ENCODE measurements at regions not wholly inside any gene's neighbourhood (a gene's known extent, or its start where the extent isn't known, plus 50 kb on each side); places are given as distances from the start of the nearest gene placed in this dataset.

GRCh38 chr1:88191917-88192316, 492.2 kb upstream of the PKN2 start:
- no peak for TF ChIP-seq CTCF (IDR thresholded peaks at IDR 0.05)
- no peak for TF ChIP-seq POLR2A (IDR thresholded peaks at IDR 0.05)

Measured in suprapubic skin (tissue), 3 donors.